H9 (cell line): ENCODE measurements at regions not wholly inside any gene's neighbourhood (a gene's known extent, or its start where the extent isn't known, plus 50 kb on each side); places are given as distances from the start of the nearest gene placed in this dataset.

Experiments
- DNase-seq: peaks from one replicate; pipeline ENCODE4 v3.0.0-alpha.2; 2017
- H2AFZ ChIP-seq: one replicate; pipeline ENCODE4 v1.6.1; 2013; ENCODE audit warnings: mild to moderate bottlenecking, low read length, control low read depth, moderate library complexity
- H2AK5ac ChIP-seq: 2 replicates; pipeline ENCODE4 v1.6.1; 2013; ENCODE audit warnings: low read length, control low read depth, mixed read lengths; ENCODE audit not compliant: insufficient read length
- H2BK120ac ChIP-seq: one replicate; pipeline ENCODE4 v1.6.1; 2013; ENCODE audit warnings: low read depth, mild to moderate bottlenecking, low read length, control low read depth, inconsistent platforms; ENCODE audit not compliant: poor library complexity, severe bottlenecking
- H2BK12ac ChIP-seq: 2 replicates; pipeline ENCODE4 v1.6.1; 2013; ENCODE audit warnings: low read length, control low read depth, mixed read lengths, low read depth; ENCODE audit not compliant: insufficient read length
- H2BK15ac ChIP-seq: 2 replicates; pipeline ENCODE4 v1.6.1; 2013; ENCODE audit warnings: low read depth, low read length, control low read depth
- H2BK20ac ChIP-seq: one replicate; pipeline ENCODE4 v1.6.1; 2013; ENCODE audit warnings: low read depth, mild to moderate bottlenecking, low read length, control low read depth, inconsistent platforms; ENCODE audit not compliant: poor library complexity, severe bottlenecking
- H2BK5ac ChIP-seq: 2 replicates; pipeline ENCODE4 v1.6.1; 2013; ENCODE audit warnings: low read length, control low read depth, mixed read lengths; ENCODE audit not compliant: insufficient read length
- H3K14ac ChIP-seq: 2 replicates; pipeline ENCODE4 v1.6.1; 2013; ENCODE audit warnings: low read length, control low read depth; ENCODE audit not compliant: insufficient read depth
- H3K18ac ChIP-seq: 2 replicates; pipeline ENCODE4 v1.6.1; 2013; ENCODE audit warnings: low read depth, mild to moderate bottlenecking, mixed read lengths, low read length, control low read depth; ENCODE audit not compliant: insufficient read length
- H3K23ac ChIP-seq: 2 replicates; pipeline ENCODE4 v1.6.1; 2013; ENCODE audit warnings: low read length, control low read depth, mixed read lengths, low read depth; ENCODE audit not compliant: insufficient read length
- H3K23me2 ChIP-seq: 2 replicates; pipeline ENCODE4 v1.6.1; 2013; ENCODE audit warnings: low read depth, mild to moderate bottlenecking, mixed read lengths, low read length, control low read depth; ENCODE audit not compliant: insufficient read length, poor library complexity, severe bottlenecking
- H3K27ac ChIP-seq: 2 replicates; pipeline ENCODE4 v1.5.1; 2013; ENCODE audit warnings: low read length, control low read depth, mixed read lengths, low read depth; ENCODE audit not compliant: insufficient read length
- H3K27me3 ChIP-seq: 2 replicates; pipeline ENCODE4 v1.6.1; 2013; ENCODE audit warnings: low read length, control low read depth, inconsistent platforms; ENCODE audit not compliant: insufficient read depth
- H3K4ac ChIP-seq: 2 replicates; pipeline ENCODE4 v1.6.1; 2013; ENCODE audit warnings: low read depth, mild to moderate bottlenecking, control low read depth, inconsistent platforms, low read length, moderate library complexity
- H3K4me1 ChIP-seq: 2 replicates; pipeline ENCODE4 v1.6.1; 2013; ENCODE audit warnings: low read length, control low read depth, inconsistent platforms; ENCODE audit not compliant: insufficient read depth
- H3K4me2 ChIP-seq: 2 replicates; pipeline ENCODE4 v1.6.1; 2013; ENCODE audit warnings: low read length, control low read depth, mixed read lengths; ENCODE audit not compliant: insufficient read length, insufficient read depth
- H3K56ac ChIP-seq: 2 replicates; pipeline ENCODE4 v1.6.1; 2013; ENCODE audit warnings: low read depth, mild to moderate bottlenecking, mixed read lengths, low read length, control low read depth; ENCODE audit not compliant: insufficient read length
- H3K79me1 ChIP-seq: 2 replicates; pipeline ENCODE4 v1.6.1; 2013; ENCODE audit warnings: low read depth, mild to moderate bottlenecking, moderate library complexity, low read length, control low read depth, inconsistent platforms; ENCODE audit not compliant: insufficient read depth, poor library complexity, severe bottlenecking
- H3K79me2 ChIP-seq: 2 replicates; pipeline ENCODE4 v1.6.1; 2013; ENCODE audit warnings: low read length, control low read depth, inconsistent platforms; ENCODE audit not compliant: insufficient read depth
- H3K9ac ChIP-seq: 2 replicates; pipeline ENCODE4 v1.6.1; 2013; ENCODE audit warnings: low read length, control low read depth, mixed read lengths; ENCODE audit not compliant: insufficient read length; ENCODE audit errors: extremely low read depth
- H3K9me3 ChIP-seq: one replicate; pipeline ENCODE4 v1.6.1; 2013; ENCODE audit warnings: low read depth, low read length, inconsistent platforms; ENCODE audit not compliant: control insufficient read depth
- H3T11ph ChIP-seq: one replicate; pipeline ENCODE4 v1.6.1; 2013; ENCODE audit warnings: mild to moderate bottlenecking, low read length, control low read depth, inconsistent platforms
- H4K20me1 ChIP-seq: one replicate; pipeline ENCODE4 v1.6.1; 2013; ENCODE audit not compliant: control insufficient read depth, insufficient read length, insufficient read depth
- H4K5ac ChIP-seq: 2 replicates; pipeline ENCODE4 v1.6.1; 2013; ENCODE audit warnings: low read depth, mild to moderate bottlenecking, mixed read lengths, low read length, control low read depth; ENCODE audit not compliant: insufficient read length
- H4K8ac ChIP-seq: replicated peaks from 2 replicates; pipeline ENCODE4 v1.6.1; 2013; ENCODE audit warnings: low read length, control low read depth, mixed read lengths, low read depth; ENCODE audit not compliant: insufficient read length
- H4K91ac ChIP-seq: 2 replicates; pipeline ENCODE4 v1.6.1; 2013; ENCODE audit warnings: low read depth, mild to moderate bottlenecking, moderate library complexity, mixed read lengths, low read length, control low read depth; ENCODE audit not compliant: insufficient read length
- H3K27ac Mint-ChIP-seq, 3 experiments: 2 replicates in 2 of 3; 3 replicates in 1 of 3; pipeline ENCODE4 v1.8.0; 2020 to 2021; ENCODE audit warnings: mixed read lengths in 3 of 3, mild to moderate bottlenecking in 1 of 3, moderate library complexity in 1 of 3
- H3K27me3 Mint-ChIP-seq: 2 replicates; pipeline ENCODE4 v1.8.0; 2021; ENCODE audit warnings: low read depth, mild to moderate bottlenecking, moderate library complexity, mixed read lengths
- H3K36me3 Mint-ChIP-seq, 3 experiments: 2 replicates in 2 of 3; 3 replicates in 1 of 3; pipeline ENCODE4 v1.8.0; 2020 to 2021; ENCODE audit warnings: low read depth in 3 of 3, mixed read lengths in 3 of 3; ENCODE audit not compliant: insufficient read depth in 1 of 3
- H3K4me1 Mint-ChIP-seq, 2 experiments: 2 replicates each; pipeline ENCODE4 v1.8.0; 2020; ENCODE audit warnings: mixed read lengths in 2 of 2
- H3K4me3 Mint-ChIP-seq, 2 experiments: 2 replicates in 1 of 2; 3 replicates in 1 of 2; pipeline ENCODE4 v1.8.0; 2020 to 2021; ENCODE audit warnings: mild to moderate bottlenecking in 2 of 2, mixed read lengths in 2 of 2, moderate library complexity in 1 of 2
- H3K9me3 Mint-ChIP-seq, 2 experiments: 2 replicates in 1 of 2; 3 replicates in 1 of 2; pipeline ENCODE4 v1.8.0; 2020; ENCODE audit warnings: mild to moderate bottlenecking in 2 of 2, mixed read lengths in 2 of 2, moderate library complexity in 1 of 2
- CTCF ChIP-seq: fragments of 200-600 bp; sonication (generic); conservative IDR thresholded peaks from 3 replicates; pipeline ENCODE4 v1.8.0; 2021; ENCODE audit warnings: antibody characterized with exemption, mild to moderate bottlenecking
- WGBS: extraction: QIAGEN DNeasy Blood & Tissue Kit; methylation state at CpG from one replicate; pipeline ENCODE4 v1.1.7; 2013; ENCODE audit warnings: missing lambda C conversion rate, low lambda C conversion rate, mixed read lengths; ENCODE audit not compliant: insufficient read length; ENCODE audit errors: extremely low coverage; 5-methylcytosine and 5-hydroxymethylcytosine counted together

- no peak overlapping the region for H2BK120ac ChIP-seq
- H3K4me3 Mint-ChIP-seq: no peak overlapping the region
- no peaks in the 10 kb centered on the region for H3K79me2 ChIP-seq
- H3K27me3 ChIP-seq: no peaks in the 10 kb centered on the region
- no peaks in the 10 kb centered on the region for H3K79me1 ChIP-seq
- H4K91ac ChIP-seq: no peak overlapping the region
- H3K4me1 Mint-ChIP-seq: peaks cover 4 to 11% of the 10 kb centered on the region in 2 experiments
- no peak overlapping the region for H2BK5ac ChIP-seq
- no peak overlapping the region for H2AFZ ChIP-seq
- TF ChIP-seq CTCF: no peak
- no peak overlapping the region for H4K8ac ChIP-seq
- H3K23me2 ChIP-seq: no peaks in the 10 kb centered on the region
- H3K56ac ChIP-seq: no peak overlapping the region
- peaks cover 8 to 23% (median 19%) of the 10 kb centered on the region in 3 experiments; a peak in 6 of 7 replicates for H3K36me3 Mint-ChIP-seq
- no peak overlapping the region for H3T11ph ChIP-seq
- H2AK5ac ChIP-seq: no peak overlapping the region
- no peak overlapping the region for H3K23ac ChIP-seq
- no peak overlapping the region for H4K5ac ChIP-seq
- no peaks in the 10 kb centered on the region; the same call in 1 of the 2 replicates for H3K4me1 ChIP-seq
- no peak overlapping the region for H3K27ac ChIP-seq
- no peak overlapping the region for H2BK15ac ChIP-seq
- no peak overlapping the region for H3K14ac ChIP-seq
- no peak overlapping the region for H3K27ac Mint-ChIP-seq
- H3K9me3 Mint-ChIP-seq: peaks cover 18 to 21% of the 10 kb centered on the region in 2 experiments; a peak in 4 of 5 replicates
- DNase-seq: no peak
- H2BK20ac ChIP-seq: no peak overlapping the region
- H3K4ac ChIP-seq: no peak overlapping the region
- H3K9me3 ChIP-seq: no peaks in the 10 kb centered on the region
- H3K18ac ChIP-seq: no peak overlapping the region
- no peak overlapping the region for H3K4me2 ChIP-seq
- H4K20me1 ChIP-seq: no peaks in the 10 kb centered on the region
- H2BK12ac ChIP-seq: no peak overlapping the region
- no CpG with 5 or more reads among the region's 1 CpG for WGBS
- no peaks in the 10 kb centered on the region for H3K27me3 Mint-ChIP-seq
- H3K9ac ChIP-seq: no peak overlapping the region
Measured at GRCh38 chr1:95994643-95995042, 726.9 kb upstream of the PTBP2 start.
